MV-4-11 (cell line): ENCODE measurements at regions not wholly inside any gene's neighbourhood (a gene's known extent, or its start where the extent isn't known, plus 50 kb on each side); places are given as distances from the start of the nearest gene placed in this dataset.

Experiments
- DNase-seq: peaks from one replicate; lab custom pipeline; 2025; lab: John Stamatoyannopoulos, UW

DNA sequence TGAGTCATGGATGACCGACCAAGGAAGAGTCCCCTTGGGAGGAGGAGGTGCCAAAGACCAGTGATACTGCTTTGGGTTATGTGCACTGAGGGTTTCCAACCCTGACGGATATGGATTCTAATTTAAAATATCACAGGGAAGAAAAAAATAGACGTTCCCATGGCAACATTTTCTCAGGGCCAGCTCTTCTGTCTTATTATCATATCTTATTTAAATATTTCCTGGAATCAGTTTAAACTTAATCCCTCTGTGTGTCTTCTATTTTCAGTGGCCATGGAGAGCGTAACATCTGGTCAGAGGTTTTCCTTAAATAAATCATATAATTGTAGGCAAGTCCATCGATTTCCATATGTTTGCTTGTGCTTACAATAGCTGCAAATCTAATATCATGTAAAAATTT lies 205.4 kb upstream of the FMN2 start:
- no peak for DNase-seq

DNA sequence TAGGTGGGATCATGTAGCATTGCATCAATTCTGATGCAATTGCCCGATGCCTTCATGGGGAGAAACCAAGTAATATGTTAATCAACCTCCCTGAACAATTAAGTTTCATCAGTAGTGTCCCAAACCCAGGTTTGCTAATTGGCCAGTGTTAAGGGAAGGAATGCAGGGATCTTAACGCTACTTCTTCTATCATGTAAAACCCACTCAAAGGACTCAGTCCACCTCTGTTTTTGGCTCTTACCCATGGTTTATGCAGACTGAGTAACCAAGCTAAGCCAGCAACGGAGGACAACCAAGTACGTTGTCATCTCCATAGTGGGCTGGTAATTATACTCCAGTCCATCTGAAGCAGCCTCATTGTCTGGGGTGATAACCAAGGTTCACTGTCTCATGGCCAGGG lies 203.0 kb upstream of the FMN2 start:
- DNase-seq: no peak

DNA sequence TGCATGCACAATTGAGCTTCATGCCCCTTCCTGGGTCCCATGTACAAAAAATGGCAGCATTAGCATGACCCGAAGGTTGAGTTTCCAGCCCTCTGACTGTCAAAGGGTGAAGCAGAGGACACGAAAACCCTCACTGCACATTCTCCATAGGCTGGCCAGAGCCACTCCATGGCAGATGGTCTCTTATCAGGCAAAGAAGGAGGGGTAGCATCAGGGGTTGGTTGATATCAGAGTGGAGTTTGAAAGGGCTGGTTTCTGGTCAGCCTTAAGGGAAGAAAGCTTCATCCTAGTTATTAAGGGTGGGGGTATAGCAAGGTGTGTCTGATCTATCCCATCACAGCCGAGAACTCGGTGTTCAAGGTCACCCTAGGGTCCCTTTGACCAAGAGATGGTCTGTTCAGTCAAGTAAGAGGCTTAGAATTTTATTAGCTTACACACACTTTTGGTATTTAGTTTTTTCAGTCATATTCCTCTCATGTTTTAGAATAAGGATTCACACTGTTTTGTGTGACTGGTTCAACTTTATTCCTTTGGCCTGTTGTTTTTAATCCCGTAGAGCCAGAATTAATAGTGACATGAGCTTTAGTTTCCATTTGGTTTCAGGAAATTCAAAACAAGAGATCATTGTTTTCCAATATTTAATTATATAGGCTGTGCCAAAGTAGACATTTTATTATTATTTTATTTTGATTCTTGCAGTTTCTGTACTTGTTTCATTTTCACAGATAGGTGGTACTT lies 199.9 kb upstream of the FMN2 start:
- DNase-seq: no peak

DNA sequence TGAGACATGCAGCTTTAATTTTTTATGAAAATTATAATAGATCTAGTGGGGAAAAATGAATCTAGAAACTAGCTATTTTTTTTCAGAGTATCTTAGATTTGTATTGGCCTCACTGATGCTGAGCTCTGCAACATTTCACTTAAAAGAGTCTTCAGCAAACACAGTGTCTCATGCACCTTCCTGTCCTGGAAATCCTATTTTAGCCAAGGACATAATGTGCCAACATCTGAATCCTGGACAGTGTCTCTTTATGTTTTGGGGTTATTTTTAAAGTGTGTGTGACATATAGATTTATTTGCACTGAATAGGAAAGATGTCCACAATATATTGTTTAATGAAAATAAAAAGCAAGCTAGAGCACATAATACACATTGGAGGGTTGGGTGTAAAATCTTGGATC lies 199.1 kb upstream of the FMN2 start:
- DNase-seq: no peak

DNA sequence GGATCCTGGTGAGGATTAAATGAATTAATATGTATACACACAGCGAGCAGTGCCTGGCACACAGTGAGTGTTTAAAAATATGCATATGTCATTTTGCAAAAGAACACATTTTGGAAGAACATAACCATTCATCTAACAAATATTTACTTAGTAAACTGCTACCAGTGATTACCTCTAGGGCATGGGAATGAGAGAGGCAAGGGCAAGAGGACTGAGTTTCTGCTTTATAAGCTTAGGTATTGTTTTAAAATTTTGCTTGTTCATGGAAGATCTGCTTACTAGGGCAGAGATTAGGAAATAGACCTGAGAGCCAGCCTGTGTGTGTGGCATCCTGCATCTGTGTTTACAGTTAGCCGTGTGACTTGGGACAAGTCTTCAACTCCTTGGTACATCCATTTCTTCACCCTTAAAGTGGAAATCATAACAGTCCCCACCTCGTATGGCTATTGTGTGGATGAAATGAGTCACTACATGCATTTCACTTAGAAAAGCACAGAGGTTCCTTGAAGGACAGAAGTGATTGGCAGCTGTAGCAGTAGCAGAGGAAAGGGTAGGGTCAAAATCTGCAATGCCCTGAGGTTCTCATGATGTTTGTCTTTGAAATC lies 198.5 kb upstream of the FMN2 start:
- no peak for DNase-seq

DNA sequence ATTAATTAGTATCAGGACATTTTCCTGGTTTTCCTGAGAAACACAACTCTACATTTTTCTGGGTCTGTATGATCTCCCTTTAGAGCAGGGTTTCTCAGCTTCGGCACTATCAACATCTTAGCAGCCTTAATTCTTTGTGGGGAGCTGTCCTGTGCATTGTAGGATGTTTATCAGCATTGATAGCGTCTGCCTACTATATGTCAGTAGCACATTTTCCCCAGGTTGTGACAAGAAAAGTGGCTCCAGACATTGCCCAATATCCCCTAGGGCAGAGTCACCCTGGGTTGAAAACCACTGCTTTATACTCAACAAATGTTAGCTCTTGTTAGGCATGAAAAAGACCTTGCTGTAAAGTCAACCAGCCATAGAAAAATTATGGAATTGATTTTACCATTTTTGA lies 195.1 kb upstream of the FMN2 start:
- no peak for DNase-seq

DNA sequence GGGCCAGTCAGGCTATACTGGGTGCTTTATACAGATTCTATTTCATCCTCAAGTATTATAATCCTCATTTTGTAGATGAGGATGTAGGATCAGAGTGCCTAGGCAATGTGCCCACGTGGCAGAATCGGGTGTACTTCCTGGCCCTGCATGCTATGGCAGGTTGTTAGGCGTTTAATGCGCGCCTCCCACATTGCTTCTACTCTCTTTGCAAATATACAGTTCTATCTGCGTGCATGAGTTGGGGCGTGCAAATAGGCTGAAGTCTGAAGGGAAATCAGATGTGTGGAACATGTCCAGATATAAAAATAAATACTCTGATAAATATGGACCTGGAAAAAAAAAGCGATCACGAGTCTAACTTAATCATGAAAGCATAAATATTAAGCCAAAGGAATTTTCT lies 194.7 kb upstream of the FMN2 start:
- no peak for DNase-seq

DNA sequence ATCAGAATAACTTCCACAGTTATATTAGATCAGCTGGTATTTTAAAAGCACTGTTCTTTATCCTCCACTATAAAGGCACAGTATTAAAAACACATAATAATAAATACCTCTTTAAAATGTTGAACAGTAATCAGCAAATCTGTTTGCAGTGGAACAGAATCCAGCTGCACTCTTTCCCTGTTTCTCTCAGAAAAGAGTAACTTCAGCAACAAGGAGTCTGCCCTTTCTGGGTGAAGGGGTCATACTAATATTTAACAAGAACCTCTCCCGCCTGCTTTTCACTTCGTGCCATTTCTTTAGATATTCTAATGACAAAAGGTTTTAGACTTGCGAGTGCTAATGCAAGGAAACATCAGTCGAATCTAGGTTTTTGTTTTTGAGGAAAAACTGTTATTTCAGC lies 194.2 kb upstream of the FMN2 start:
- DNase-seq: no peak

DNA sequence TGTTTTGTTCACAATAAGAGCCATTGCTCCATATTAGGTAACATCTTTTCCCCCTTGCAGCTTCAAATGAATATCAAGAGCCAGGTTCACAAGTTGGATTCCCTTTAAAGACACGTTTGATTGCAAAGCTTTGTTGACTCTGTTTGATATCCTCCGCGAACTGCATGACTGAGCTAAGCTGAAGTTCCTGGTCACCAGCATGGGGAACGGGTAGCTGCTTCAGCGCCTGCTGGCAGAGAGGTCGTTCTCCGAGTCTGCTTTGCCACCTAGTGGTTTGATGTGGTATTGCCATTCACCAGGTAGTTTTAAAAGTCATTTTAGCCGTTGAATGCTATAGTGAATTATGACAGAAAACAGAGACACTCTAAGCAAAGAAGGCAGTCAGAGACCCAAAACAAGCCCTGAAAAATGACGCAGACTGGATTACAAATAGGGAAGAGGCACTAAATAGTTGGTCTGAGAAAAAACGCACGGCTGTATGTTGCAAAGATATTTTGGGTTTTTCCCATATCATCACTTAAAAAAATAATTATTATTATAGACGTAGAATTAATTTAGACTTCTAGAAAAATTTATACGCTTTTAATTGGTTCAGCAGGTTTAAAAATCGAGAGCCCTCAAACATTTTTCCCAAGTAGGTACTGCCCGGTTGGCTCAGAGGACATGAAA lies 193.5 kb upstream of the FMN2 start:
- peak; percentile 76 for DNase-seq

DNA sequence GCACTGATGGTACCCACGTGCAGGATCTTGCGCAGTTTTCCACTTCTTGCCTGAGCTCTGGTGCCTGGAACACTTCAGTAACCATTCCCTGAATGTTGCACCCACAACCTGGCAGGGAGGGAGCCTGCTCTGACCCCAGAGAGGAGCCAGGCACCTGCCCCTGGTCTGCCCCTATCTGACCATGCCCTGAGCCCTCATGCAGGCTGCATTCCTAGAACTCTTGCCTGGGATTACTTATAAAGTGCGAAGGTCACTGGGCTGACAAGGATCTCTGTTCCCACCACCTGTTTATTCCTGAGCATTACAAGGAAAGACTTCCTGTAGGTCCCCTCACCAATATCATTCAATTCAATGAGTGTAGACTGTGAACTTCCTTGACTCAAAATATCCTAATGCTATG lies 191.9 kb upstream of the FMN2 start:
- no peak for DNase-seq

DNA sequence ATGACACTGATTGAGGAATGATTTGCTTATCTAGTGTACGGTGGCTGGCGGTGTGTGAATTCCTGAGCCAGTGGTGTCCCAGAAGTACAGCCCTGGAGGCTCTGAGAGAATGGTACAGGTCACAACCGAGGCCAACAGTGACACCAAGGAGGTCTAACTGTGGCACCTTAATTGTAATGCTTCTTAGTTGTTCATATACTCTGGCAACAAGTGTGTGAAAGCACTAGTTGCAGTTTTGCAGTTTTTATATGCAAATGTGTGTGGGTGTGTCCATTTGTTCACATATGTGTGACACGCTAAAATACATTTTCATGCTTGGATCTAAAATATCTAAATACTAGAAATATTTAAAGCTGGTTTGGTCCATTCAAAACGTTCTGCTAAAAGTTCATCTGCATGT lies 185.3 kb upstream of the FMN2 start:
- DNase-seq: no peak

DNA sequence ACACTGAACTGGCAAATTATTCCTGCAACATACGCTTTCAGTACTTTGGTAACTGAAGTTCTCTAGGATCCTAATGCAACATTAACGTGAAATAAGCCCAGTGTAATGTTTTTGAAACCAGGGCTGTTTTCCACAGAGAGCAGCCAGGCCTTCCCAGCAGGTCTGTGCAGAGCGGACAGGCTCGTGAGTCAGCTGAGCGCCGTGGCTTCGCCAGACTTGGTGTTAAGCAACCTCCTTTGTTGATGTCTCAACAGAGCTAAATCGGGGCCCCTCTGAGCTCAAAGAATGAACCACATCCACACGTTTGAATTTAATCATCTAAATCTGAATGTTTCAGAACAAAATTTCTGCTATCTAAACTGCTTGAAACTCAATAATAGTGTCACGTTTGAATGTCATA lies 181.8 kb upstream of the FMN2 start:
- DNase-seq: peak; percentile 91

DNA sequence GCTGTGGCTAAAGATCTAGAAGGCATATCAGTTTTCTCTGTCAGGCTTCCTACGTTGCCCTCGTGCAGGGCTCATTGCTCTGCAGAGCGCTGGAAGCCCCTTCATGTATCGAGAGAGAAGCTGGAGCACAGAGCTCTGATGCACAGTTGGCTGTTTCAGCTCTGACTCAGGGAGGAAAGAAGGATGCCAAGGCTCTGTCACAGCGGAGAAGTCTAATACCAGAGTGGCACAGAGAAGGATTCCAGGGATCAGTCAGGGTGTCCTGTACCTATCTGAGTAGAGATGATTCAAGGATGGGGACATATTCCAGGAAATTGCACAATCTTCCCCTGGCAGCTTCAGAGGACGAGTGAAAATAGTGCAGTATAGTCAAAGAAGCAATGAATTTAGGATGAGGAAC lies 179.2 kb upstream of the FMN2 start:
- DNase-seq: peak; percentile 33

DNA sequence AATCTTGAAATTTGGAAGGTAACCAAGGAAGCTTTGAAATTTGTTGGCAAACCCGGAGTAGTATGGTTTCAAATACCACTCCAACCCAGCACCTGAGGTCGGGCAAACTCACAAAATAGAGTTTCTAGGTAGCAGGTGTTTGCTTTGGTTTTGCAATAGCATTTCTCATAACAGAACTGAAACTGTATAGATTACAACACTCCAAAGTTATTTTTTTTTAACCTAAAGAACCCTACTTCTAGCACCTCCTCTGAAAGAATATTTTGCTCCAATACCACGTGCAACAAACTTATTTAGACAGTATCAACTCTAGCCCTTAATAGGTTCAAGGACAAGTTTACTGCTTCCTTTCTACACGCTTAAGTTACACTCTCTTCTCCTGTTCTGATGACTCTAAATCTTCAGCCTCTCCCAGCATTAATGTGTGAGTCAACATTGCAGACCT lies 178.5 kb upstream of the FMN2 start:
- DNase-seq: peak; percentile 35

DNA sequence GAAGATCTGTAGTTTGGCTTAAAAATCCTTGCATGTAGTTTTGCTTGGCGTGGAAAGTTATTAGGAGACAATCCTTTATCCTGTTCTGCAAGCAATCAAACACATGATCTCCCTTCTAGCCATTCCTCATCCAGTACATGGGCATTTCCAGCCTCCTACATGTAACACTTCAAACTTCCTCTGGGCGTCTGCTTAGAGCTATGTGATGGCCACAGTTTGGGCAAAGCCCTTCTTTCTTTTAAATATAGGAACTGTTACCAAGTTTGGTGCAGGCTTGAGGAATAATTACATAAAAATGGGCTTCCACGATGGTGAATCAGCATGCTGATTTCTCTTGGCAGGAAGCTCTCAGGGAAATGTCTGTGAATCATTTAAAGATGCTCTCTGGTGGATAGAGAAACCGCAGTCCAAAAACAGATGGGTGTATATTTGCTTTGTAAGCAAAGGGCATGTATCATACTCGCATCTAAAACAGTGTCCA lies 176.9 kb upstream of the FMN2 start:
- DNase-seq: peak; percentile 78

DNA sequence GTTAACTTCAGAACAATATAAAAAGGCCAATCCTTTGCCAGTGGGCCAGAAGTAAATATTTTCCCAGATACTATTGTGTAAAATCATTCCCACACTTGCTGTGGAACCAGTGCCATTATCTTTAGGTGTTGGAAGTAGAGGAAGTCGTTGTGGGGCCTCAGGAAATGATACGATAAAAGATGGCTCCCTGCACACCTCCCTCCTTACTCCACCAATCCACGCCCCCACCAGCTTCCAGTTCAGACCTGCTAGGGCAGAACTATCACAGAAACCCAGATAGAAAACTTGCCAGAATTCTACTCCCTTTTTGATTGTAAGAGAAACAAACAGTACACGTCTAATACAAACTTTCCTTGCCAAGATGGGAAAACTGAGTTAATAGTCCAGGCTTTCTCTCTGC lies 173.0 kb upstream of the FMN2 start:
- no peak for DNase-seq

DNA sequence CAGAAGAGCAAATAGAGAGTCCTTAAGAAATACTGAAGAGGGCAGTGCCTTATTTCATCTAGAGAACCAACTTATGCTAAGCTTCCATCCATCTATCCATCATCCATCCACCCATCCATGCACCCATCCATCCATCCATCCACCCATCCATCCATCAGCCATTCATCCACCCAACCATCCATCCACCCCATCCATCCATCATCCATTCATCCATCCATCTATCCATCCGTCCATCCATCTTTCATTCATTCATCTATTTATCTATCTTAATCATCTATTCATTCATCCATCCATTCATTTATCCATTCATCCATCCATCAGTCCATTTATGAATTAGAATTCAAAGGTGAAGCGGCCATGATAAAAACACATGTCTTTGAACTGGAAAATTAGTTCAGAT lies 171.5 kb upstream of the FMN2 start:
- no peak for DNase-seq

DNA sequence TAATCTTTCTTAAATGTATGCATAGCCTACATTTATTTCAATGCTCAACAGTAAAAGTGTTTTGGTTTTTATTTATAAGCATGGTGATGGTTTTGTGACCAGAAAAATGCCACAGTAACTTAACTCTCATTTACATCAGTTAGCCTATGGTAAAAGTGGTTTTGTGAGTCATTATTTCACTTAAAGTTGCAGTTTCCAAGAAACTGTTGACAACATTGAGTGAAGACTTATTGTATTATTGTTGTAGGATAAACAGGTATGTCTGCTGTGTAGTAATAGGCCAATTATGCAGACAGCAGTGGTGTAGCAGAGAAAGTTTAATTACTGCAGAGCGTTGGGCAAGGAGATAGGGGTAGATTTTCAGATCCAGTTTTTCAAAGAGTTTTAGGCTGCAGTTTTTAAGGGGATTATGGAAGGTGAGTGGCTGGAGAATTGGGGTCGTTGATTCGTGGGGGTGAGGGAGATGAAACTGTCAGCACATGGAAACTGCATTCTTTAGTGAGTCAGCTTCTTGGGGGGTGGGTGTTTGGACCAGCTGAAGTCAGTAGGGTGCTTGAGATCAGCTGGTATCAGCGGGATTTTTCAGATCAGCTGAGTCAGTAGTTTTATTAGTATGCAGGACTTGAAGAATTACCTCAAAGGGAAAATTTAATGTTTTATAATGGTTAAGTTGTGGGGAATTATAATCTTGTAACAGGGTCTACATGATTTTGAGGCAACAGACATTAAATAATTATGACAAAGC lies 168.7 kb upstream of the FMN2 start:
- peak; percentile 46 for DNase-seq

DNA sequence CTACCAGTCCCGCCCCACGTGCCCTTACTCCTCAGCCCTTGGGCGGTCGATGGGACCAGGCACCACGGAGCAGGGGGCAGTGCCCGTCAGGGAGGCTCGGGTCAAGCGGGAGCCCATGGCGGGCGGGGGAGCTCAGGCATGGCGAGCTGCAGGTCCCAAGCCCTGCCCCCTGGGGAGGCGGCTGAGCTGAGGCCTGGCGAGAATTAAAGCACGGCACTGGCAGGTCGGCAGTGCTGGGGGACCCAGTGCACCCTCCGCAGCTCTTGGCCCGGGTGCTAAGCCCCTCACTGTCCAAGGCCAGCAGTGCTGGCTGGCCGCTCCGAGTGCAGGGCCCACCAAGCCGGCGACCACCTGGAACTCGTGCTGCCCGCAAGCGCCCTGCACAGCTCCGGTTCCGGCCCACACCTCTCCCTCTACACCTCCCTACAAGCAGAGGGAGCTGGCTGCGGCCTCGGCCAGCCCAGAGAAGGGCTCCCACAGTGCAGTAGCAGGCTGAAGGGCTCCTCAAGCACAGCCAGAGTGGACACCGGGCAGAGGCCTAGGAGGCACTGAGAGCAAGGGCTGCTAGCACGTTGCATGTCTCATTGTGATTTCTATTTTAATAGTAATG lies 166.8 kb upstream of the FMN2 start:
- no peak for DNase-seq

DNA sequence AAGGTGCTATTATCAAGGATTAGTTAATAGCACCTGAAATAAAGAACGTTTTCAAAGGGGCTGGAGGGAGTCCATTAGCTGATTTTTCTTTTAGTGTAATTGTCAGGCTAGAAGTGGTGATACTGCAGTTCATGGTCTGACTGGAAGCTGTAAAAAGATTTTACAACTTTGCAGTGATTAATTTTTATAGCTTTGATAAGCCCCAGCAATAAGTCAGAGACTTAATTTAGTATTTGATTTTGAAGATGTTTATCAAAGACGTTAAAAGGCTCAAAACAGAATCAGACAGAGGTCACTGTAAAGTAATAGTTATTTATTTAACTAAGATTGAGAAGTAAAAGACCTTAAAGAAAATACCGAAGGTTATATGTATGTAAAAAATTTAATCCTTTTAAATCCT lies 165.5 kb upstream of the FMN2 start:
- no peak for DNase-seq

DNA sequence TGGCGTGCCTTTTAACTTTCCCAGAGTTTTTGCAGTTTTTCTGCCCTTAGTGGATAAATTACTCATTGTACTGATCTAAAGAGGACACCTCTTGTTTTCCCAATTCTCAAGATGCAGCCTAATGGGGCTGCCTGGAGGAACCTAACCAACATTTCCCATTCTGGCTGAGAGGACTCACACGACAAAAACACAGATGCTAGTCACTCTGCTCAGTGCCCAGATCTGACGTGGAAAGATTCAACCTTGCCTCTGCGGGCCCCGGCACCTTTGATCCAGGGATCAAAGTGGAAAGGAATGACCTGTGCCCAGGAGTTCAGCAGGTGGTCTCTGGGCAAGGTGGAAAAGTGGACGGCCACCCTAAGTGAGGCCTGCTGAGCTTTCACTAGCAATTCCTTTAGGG lies 162.4 kb upstream of the FMN2 start:
- no peak for DNase-seq

DNA sequence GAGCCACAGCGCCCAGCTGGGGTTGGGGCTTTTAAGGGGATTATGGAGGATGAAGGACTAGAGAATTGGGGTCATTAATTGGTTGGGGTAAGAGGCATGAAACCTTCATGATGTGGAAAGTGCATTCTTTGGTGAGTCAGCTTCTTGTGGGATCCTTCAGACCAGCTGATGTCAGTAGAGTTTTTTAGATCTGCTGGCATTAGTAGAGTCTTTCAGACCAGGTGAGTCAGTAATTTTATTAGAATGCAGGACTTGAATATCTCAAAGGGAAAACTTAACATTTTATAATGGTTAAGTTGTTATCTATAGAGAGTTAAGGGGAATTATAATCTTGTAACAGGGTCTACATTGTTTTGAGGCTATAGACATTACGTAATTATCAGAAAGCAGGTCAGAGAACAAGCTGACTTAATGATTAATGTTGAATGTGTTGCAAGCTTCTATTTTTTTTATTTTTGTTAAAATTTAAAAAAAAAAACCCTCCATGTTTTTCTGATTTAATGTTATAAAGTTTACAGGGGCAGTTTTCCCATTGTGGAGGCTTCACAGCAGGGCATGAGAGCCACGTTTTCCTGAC lies 160.9 kb upstream of the FMN2 start:
- DNase-seq: no peak
